ENCODE measurements at regions not wholly inside any gene's neighbourhood (a gene's known extent, or its start where the extent isn't known, plus 50 kb on each side); places are given as distances from the start of the nearest gene placed in this dataset.

GRCh38 chrX:10841579-10841978 lies 221.2 kb upstream of the MID1 start:
- TF ChIP-seq CTCF (IDR thresholded peaks at IDR 0.05 in 8 of 11, conservative IDR thresholded peaks at IDR 0.05 in 3 of 11) (no peak), POLR2AphosphoS5 (IDR thresholded peaks at IDR 0.05) (no peak)

Data from spleen (tissue), 7 donors.